HK-2 (cell line): ENCODE measurements at regions not wholly inside any gene's neighbourhood (a gene's known extent, or its start where the extent isn't known, plus 50 kb on each side); places are given as distances from the start of the nearest gene placed in this dataset.

Experiments
- DNase-seq: peaks from one replicate; pipeline ENCODE4 v3.0.0-alpha.2; 2018; ENCODE audit not compliant: unreplicated experiment

GRCh38 chr22:49213731-49214352 lies 613.8 kb downstream of the BRD1 start:
- DNase-seq = no peak

GRCh38 chr22:49212466-49212865 lies 615.2 kb downstream of the BRD1 start:
- no peak for DNase-seq

- no peak for DNase-seq
Observed at GRCh38 chr22:49212002-49212401, 615.7 kb downstream of the BRD1 start.

GRCh38 chr22:49211176-49211575 lies 616.5 kb downstream of the BRD1 start:
- DNase-seq = no peak

- no peak for DNase-seq
Observed at GRCh38 chr22:49210606-49211005, 617.1 kb downstream of the BRD1 start.

GRCh38 chr22:49209452-49210195 lies 618.0 kb downstream of the BRD1 start:
- peak; percentile 42 for DNase-seq

GRCh38 chr22:49208768-49209252 lies 618.9 kb downstream of the BRD1 start:
- DNase-seq = no peak

- DNase-seq = no peak
Observed at GRCh38 chr22:49208004-49208402, 619.7 kb downstream of the BRD1 start.

GRCh38 chr22:49207008-49208003 lies 620.4 kb downstream of the BRD1 start:
- DNase-seq = no peak

- DNase-seq = no peak
Observed at GRCh38 chr22:49206281-49206680, 621.4 kb downstream of the BRD1 start.

GRCh38 chr22:49205483-49205800 lies 622.2 kb downstream of the BRD1 start:
- no peak for DNase-seq

GRCh38 chr22:49204599-49205482 lies 622.8 kb downstream of the BRD1 start:
- DNase-seq = no peak

GRCh38 chr22:49203859-49204598 lies 623.6 kb downstream of the BRD1 start:
- DNase-seq = no peak

GRCh38 chr22:49203091-49203858 lies 624.4 kb downstream of the BRD1 start:
- DNase-seq = no peak

- DNase-seq = no peak
Observed at GRCh38 chr22:49202226-49202625, 625.4 kb downstream of the BRD1 start.

GRCh38 chr22:49201046-49201970 lies 626.4 kb downstream of the BRD1 start:
- DNase-seq = no peak

- DNase-seq = no peak
Observed at GRCh38 chr22:49199224-49199623, 628.4 kb downstream of the BRD1 start.

GRCh38 chr22:49198705-49199084 lies 629.0 kb downstream of the BRD1 start:
- no peak for DNase-seq
